DOHH2 (cell line): ENCODE measurements at regions not wholly inside any gene's neighbourhood (a gene's known extent, or its start where the extent isn't known, plus 50 kb on each side); places are given as distances from the start of the nearest gene placed in this dataset.

ENCODE experiments used
- H3F3A ChIP-seq: fragments of 200-600 bp; sonication (generic), shearing (Covaris generic); 2 replicates; pipeline ENCODE4 v1.6.0; 2016; ENCODE audit warnings: antibody characterized with exemption, mild to moderate bottlenecking; ENCODE audit not compliant: control insufficient read depth, insufficient read depth
- H3K27ac ChIP-seq: fragments of 200-600 bp; sonication (generic); 2 replicates; pipeline ENCODE4 v1.5.1; 2014; ENCODE audit warnings: low read depth, mild to moderate bottlenecking, low read length, moderate library complexity
- H3K27me3 ChIP-seq: fragments of 200-600 bp; sonication (generic); 2 replicates; pipeline ENCODE4 v1.6.1; 2014; ENCODE audit warnings: mild to moderate bottlenecking, low read length, mixed read lengths; ENCODE audit not compliant: control insufficient read depth
- H3K36me3 ChIP-seq: fragments of 200-600 bp; sonication (generic); 2 replicates; pipeline ENCODE4 v1.6.1; 2014; ENCODE audit warnings: mild to moderate bottlenecking, low read length, moderate library complexity, mixed read lengths; ENCODE audit not compliant: control insufficient read depth
- H3K4me1 ChIP-seq: fragments of 200-600 bp; sonication (generic); 2 replicates; pipeline ENCODE4 v1.6.1; 2014; ENCODE audit warnings: mild to moderate bottlenecking, low read length, mixed read lengths; ENCODE audit not compliant: control insufficient read depth
- H3K4me2 ChIP-seq: fragments of 200-600 bp; sonication (generic); 2 replicates; pipeline ENCODE4 v1.6.0; 2014; ENCODE audit warnings: mild to moderate bottlenecking, low read length, moderate library complexity
- H3K4me3 ChIP-seq: fragments of 200-600 bp; sonication (generic); 2 replicates; pipeline ENCODE4 v1.5.1; 2014; ENCODE audit warnings: mild to moderate bottlenecking, low read length, mixed read lengths
- H3K79me2 ChIP-seq: fragments of 200-600 bp; sonication (generic); 2 replicates; pipeline ENCODE4 v1.6.1; 2014; ENCODE audit warnings: mild to moderate bottlenecking, low read length, mixed read lengths; ENCODE audit not compliant: control insufficient read depth
- H3K9me2 ChIP-seq: fragments of 200-600 bp; sonication (generic); replicated peaks from 2 replicates; pipeline ENCODE4 v1.6.1; 2014; ENCODE audit warnings: mild to moderate bottlenecking, low read length, mixed read lengths; ENCODE audit not compliant: control insufficient read depth
- H3K9me3 ChIP-seq: fragments of 200-600 bp; sonication (generic); 2 replicates; pipeline ENCODE4 v1.6.1; 2014; ENCODE audit warnings: antibody characterized with exemption, low read length, mixed read lengths; ENCODE audit not compliant: control insufficient read depth, insufficient read depth
- H4K20me1 ChIP-seq: fragments of 200-600 bp; sonication (generic); 2 replicates; pipeline ENCODE4 v1.6.0; 2014; ENCODE audit warnings: low read depth, mild to moderate bottlenecking, antibody characterized with exemption, low read length, moderate library complexity; ENCODE audit not compliant: control insufficient read depth, insufficient read depth
- EZH2phosphoT487 ChIP-seq: fragments of 200-600 bp; sonication (generic); IDR thresholded peaks from 2 replicates; pipeline ENCODE4 v1.6.1; 2017; ENCODE audit warnings: borderline replicate concordance, mild to moderate bottlenecking, antibody characterized with exemption, low read length, moderate library complexity, mixed read lengths
- TF ChIP-seq, protein P1 (sequence below): fragments of 200-600 bp; sonication (generic); IDR thresholded peaks from one replicate; pipeline ENCODE4 v1.5.1; 2014; ENCODE audit warnings: antibody characterized with exemption, mild to moderate bottlenecking, low read depth, low read length; ENCODE audit not compliant: poor library complexity, severe bottlenecking

DNA sequence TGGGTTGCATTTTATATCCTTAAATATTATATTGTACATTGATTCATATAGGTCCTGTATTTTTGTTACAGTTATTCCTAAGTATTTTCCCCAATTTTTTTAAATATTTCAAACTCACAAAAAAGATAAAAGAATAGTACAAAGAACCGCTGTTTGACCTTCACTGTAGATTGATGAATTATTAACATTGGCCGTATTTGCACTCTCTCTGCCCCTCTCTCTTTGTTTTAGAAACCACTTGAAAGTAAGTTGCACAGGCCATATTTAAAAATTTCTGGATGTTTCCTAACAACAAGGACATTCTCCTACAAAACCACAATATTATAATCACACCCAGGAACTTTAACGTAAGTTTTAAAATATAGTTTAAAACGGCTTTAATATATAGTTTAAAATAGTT lies 72.0 kb upstream of the DUSP22 start:
- Histone ChIP-seq H3K4me3 (no peak overlapping the region), H3K4me2 (no peak overlapping the region), H3K27ac (no peak overlapping the region), H3K9me3 (no peaks in the 10 kb centered on the region), H3K27me3 (peaks cover 29% of the 10 kb centered on the region), H4K20me1 (no peaks in the 10 kb centered on the region), H3F3A (no peaks in the 10 kb centered on the region), H3K4me1 (peaks cover 36% of the 10 kb centered on the region), H3K79me2 (no peaks in the 10 kb centered on the region), H3K36me3 (no peaks in the 10 kb centered on the region), H3K9me2 (no peaks in the 10 kb centered on the region)
- no peak for TF ChIP-seq EZH2phosphoT487
- TF ChIP-seq, protein P1, sequence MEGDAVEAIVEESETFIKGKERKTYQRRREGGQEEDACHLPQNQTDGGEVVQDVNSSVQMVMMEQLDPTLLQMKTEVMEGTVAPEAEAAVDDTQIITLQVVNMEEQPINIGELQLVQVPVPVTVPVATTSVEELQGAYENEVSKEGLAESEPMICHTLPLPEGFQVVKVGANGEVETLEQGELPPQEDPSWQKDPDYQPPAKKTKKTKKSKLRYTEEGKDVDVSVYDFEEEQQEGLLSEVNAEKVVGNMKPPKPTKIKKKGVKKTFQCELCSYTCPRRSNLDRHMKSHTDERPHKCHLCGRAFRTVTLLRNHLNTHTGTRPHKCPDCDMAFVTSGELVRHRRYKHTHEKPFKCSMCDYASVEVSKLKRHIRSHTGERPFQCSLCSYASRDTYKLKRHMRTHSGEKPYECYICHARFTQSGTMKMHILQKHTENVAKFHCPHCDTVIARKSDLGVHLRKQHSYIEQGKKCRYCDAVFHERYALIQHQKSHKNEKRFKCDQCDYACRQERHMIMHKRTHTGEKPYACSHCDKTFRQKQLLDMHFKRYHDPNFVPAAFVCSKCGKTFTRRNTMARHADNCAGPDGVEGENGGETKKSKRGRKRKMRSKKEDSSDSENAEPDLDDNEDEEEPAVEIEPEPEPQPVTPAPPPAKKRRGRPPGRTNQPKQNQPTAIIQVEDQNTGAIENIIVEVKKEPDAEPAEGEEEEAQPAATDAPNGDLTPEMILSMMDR = no peak

DNA sequence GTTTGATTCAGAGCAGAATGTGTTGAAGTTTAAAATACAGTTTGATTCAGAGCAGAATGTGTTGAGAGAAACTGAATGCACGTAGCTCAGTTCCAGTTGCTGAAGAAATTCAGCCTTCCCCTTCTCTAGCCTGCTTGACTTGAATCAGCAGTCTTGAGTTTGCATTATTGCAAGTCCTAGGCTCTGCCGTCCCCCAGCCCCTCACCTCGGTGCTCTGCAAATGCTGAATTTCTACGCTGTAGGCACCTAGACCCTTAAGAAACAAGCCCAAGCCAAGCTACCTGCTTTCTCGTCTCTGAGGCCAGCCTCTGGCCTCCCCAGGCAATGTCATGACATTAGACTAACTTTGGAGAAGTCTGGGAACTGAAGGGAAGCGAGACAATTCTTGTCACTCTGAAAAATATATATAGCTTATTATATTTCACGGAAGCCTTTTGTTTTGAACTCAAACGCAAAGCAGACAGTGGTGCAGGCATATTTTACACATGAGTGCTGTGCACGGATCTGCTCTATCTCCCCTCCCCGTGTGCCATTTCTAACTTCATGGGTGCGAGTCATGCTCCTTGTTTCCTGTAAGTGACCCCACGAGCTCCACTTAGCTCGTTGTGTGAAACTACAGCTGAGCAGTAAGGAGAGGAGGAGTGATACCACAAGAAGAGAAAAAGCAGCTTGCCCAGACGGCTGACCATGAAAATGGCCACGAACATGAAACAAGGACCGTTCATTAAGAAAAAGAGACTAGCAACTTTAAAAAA lies 71.4 kb upstream of the DUSP22 start:
- Histone ChIP-seq H3K4me3 (no peak overlapping the region), H3K4me1 (peaks cover 36% of the 10 kb centered on the region), H3K79me2 (no peaks in the 10 kb centered on the region), H4K20me1 (no peaks in the 10 kb centered on the region), H3K36me3 (no peaks in the 10 kb centered on the region), H3K4me2 (peak overlapping the region; percentile 7; the same call in 1 of the 2 replicates), H3K9me3 (no peaks in the 10 kb centered on the region), H3K9me2 (no peaks in the 10 kb centered on the region), H3K27ac (no peak overlapping the region), H3K27me3 (peaks cover 29% of the 10 kb centered on the region), H3F3A (no peaks in the 10 kb centered on the region)
- TF ChIP-seq EZH2phosphoT487 = no peak
- TF ChIP-seq, protein P1 = no peak

DNA sequence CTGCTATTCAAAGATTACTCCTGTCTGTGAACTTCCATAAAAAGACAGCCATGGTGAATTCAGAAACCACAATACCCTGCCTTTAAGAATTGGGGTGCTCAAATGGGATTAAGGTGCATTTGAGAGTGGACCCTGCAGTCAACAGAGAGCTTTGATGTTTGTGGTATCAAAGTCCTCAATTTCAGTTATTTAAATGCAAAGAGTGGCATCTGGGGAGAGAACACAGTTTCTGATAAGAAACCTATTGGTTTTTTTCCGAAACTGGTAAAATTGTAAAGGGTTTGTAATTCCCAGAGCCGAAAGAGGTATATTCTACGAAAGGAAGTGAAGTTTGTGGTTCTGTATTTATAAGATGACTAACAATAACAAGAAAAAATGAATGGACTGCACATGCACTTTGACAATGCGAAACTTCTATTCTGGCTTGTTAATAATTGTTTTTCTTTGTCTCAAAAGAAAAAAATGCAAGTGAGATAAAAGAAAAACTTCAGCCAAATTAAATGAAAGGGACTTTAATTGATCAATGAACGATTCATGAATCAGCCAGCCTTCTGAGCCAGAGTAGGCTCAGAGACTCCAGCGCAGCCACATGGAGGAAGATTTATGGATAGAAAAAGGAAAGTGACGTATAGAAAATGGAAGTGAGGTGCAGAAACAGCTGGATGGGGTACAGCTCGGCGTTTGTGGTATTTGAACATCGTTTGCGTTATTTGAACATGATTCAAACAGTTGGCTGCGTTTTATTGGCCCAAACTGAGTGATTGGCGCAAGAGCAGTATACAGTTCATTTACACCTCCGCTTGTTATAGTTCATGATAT lies 70.5 kb upstream of the DUSP22 start:
- Histone ChIP-seq H3K79me2 (no peaks in the 10 kb centered on the region), H3K9me2 (no peaks in the 10 kb centered on the region), H3K27me3 (peaks cover 32% of the 10 kb centered on the region), H3K27ac (no peak overlapping the region), H3K9me3 (no peaks in the 10 kb centered on the region), H3F3A (no peaks in the 10 kb centered on the region), H4K20me1 (no peaks in the 10 kb centered on the region), H3K4me1 (peaks cover 36% of the 10 kb centered on the region), H3K4me2 (no peak overlapping the region), H3K36me3 (no peaks in the 10 kb centered on the region), H3K4me3 (no peak overlapping the region)
- no peak for TF ChIP-seq EZH2phosphoT487
- TF ChIP-seq, protein P1 = no peak
